ENCODE measurements at regions not wholly inside any gene's neighbourhood (a gene's known extent, or its start where the extent isn't known, plus 50 kb on each side); places are given as distances from the start of the nearest gene placed in this dataset.

DNA sequence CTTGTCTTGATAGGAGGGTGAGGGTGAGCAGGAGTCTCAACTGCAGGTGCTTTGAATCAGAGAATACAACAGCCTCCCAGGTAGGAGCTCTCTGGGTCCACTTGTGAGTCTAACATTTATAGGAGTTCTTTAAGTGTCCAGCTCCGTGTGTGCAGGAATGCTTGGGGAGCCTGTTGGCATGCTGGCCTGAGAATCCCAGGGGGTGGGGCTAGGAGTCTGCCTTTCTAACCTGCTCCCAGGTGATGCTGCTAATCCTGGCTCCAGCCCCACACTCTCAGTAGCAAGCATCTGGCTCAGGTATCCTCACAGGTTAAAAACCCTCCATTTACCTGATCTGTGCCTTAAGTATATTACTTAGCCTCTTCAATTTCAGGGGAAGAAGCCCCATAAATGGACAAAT is 368.9 kb downstream of the RBM26 start:
- H3K4me3 Mint-ChIP-seq (ENCODE audit: unreplicated experiment), result no peak overlapping the region
- no peak for DNase-seq (ENCODE audit: low spot score)
- no peaks in the 10 kb centered on the region for H3K9me3 Mint-ChIP-seq (ENCODE audit: unreplicated experiment)
- no peaks in the 10 kb centered on the region for H3K4me1 Mint-ChIP-seq (ENCODE audit: unreplicated experiment)
- no peaks in the 10 kb centered on the region for H3K36me3 Mint-ChIP-seq (ENCODE audit: low read depth, unreplicated experiment)
- TF ChIP-seq, protein P1, sequence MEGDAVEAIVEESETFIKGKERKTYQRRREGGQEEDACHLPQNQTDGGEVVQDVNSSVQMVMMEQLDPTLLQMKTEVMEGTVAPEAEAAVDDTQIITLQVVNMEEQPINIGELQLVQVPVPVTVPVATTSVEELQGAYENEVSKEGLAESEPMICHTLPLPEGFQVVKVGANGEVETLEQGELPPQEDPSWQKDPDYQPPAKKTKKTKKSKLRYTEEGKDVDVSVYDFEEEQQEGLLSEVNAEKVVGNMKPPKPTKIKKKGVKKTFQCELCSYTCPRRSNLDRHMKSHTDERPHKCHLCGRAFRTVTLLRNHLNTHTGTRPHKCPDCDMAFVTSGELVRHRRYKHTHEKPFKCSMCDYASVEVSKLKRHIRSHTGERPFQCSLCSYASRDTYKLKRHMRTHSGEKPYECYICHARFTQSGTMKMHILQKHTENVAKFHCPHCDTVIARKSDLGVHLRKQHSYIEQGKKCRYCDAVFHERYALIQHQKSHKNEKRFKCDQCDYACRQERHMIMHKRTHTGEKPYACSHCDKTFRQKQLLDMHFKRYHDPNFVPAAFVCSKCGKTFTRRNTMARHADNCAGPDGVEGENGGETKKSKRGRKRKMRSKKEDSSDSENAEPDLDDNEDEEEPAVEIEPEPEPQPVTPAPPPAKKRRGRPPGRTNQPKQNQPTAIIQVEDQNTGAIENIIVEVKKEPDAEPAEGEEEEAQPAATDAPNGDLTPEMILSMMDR (IDR thresholded peaks at IDR 0.05; ENCODE audit: unreplicated experiment), result no peak
- no peak overlapping the region for H3K27ac Mint-ChIP-seq (ENCODE audit: unreplicated experiment)
- H3K27me3 Mint-ChIP-seq (ENCODE audit: unreplicated experiment), result no peaks in the 10 kb centered on the region

DNA sequence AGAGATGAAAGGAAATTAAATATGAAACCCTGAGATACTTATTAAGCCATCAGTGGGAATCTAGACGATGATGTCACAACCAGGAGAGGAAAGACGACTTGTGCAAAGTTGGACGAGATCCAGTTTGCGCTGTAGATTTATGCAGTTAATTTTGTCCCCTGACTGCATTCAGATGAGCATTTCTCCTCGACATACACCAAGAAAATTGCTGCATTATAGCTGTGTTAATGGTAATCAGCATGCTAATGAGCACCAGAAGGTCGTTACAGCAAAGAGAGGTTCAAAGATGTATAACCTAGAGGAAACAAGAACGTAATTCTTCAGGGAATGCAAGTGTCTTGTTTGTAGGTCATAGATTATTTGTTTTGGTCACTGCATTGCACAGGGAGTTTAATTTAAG is 371.7 kb downstream of the RBM26 start:
- Mint-ChIP-seq H3K27me3 (ENCODE audit: unreplicated experiment) (no peaks in the 10 kb centered on the region), H3K4me3 (ENCODE audit: unreplicated experiment) (no peak overlapping the region), H3K36me3 (ENCODE audit: low read depth, unreplicated experiment) (no peaks in the 10 kb centered on the region), H3K9me3 (ENCODE audit: unreplicated experiment) (no peaks in the 10 kb centered on the region), H3K27ac (ENCODE audit: unreplicated experiment) (no peak overlapping the region), H3K4me1 (ENCODE audit: unreplicated experiment) (no peaks in the 10 kb centered on the region)
- DNase-seq (ENCODE audit: low spot score), result no peak
- TF ChIP-seq, protein P1 (IDR thresholded peaks at IDR 0.05; ENCODE audit: unreplicated experiment), result no peak

DNA sequence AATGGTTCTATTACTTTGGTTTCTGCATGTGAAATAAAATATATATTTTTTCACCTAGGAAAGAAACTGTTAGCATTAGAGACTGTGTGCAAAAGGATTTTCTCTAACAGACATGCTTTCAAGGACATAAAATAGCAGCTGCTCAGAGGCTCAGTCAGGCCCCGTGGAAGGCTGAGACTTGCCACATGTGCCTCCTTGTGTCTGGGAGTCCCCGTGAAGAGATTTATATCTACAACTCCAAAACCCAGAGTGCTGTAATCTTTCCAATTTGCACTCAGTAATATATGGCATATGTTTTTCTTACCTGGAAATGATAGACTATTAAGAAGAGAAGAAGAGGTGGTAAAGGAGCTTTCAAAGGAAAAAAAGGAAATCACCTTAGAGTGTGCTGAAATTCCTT is 371.6 kb upstream of the OBI1 start:
- Mint-ChIP-seq H3K4me1 (ENCODE audit: unreplicated experiment) (no peaks in the 10 kb centered on the region), H3K4me3 (ENCODE audit: unreplicated experiment) (no peak overlapping the region), H3K36me3 (ENCODE audit: low read depth, unreplicated experiment) (no peaks in the 10 kb centered on the region), H3K27me3 (ENCODE audit: unreplicated experiment) (no peaks in the 10 kb centered on the region), H3K9me3 (ENCODE audit: unreplicated experiment) (no peaks in the 10 kb centered on the region), H3K27ac (ENCODE audit: unreplicated experiment) (no peak overlapping the region)
- no peak for DNase-seq (ENCODE audit: low spot score)
- TF ChIP-seq, protein P1 (IDR thresholded peaks at IDR 0.05; ENCODE audit: unreplicated experiment), result no peak

DNA sequence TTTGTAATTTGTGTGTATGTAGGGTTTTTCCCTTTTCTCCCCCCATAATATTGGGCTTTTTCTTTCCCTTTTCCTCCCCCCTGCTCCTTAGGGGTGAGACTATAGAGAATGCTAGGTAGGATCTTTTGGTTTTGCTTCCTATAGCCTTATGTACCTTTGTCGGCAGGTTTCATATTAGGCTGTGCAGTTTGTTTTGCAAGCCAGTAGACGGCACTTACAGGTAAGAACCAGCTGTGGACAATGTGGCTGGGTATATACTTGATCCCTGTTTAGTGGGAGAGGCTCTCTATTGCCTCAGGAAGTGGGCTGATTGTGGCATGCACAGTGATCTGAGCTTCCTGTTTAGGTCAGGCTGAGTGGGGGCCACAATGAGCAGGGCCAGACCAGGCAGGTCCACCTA is 359.2 kb upstream of the OBI1 start:
- TF ChIP-seq, protein P1 (IDR thresholded peaks at IDR 0.05; ENCODE audit: unreplicated experiment), result no peak
- H3K4me3 Mint-ChIP-seq (ENCODE audit: unreplicated experiment), result no peak overlapping the region
- H3K9me3 Mint-ChIP-seq (ENCODE audit: unreplicated experiment), result no peaks in the 10 kb centered on the region
- no peak overlapping the region for H3K27ac Mint-ChIP-seq (ENCODE audit: unreplicated experiment)
- DNase-seq (ENCODE audit: low spot score), result no peak
- H3K36me3 Mint-ChIP-seq (ENCODE audit: low read depth, unreplicated experiment), result peaks cover 4% of the 10 kb centered on the region
- H3K4me1 Mint-ChIP-seq (ENCODE audit: unreplicated experiment), result no peaks in the 10 kb centered on the region
- no peaks in the 10 kb centered on the region for H3K27me3 Mint-ChIP-seq (ENCODE audit: unreplicated experiment)

DNA sequence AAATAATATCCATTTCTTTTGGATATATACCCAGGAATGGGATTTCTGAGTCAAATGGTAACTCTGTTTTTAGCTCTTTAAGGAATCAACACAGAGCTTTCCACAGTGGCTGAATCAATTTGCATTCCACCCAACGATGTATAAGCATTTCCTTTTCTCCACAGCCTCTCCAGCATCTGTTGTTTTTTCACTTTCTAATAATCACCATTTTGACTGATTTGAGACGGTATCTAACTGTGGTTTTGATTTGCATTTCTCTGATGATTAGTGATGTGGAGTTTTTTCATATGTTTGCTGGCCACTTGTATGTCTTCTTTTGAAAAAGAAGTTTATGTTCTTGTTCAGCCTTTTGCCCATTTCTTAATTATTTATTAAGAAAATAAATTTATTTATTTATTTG is 352.2 kb upstream of the OBI1 start:
- DNase-seq (ENCODE audit: low spot score), result no peak
- H3K4me1 Mint-ChIP-seq (ENCODE audit: unreplicated experiment), result no peaks in the 10 kb centered on the region
- no peaks in the 10 kb centered on the region for H3K36me3 Mint-ChIP-seq (ENCODE audit: low read depth, unreplicated experiment)
- TF ChIP-seq, protein P1 (IDR thresholded peaks at IDR 0.05; ENCODE audit: unreplicated experiment), result no peak
- no peaks in the 10 kb centered on the region for H3K27me3 Mint-ChIP-seq (ENCODE audit: unreplicated experiment)
- H3K27ac Mint-ChIP-seq (ENCODE audit: unreplicated experiment), result no peak overlapping the region
- no peaks in the 10 kb centered on the region for H3K9me3 Mint-ChIP-seq (ENCODE audit: unreplicated experiment)
- H3K4me3 Mint-ChIP-seq (ENCODE audit: unreplicated experiment), result no peak overlapping the region
